Trophoblast cell (in vitro differentiated cells and primary cell): ENCODE measurements at regions not wholly inside any gene's neighbourhood (a gene's known extent, or its start where the extent isn't known, plus 50 kb on each side); places are given as distances from the start of the nearest gene placed in this dataset.

Experiments
- DNase-seq, 2 donors: peaks; one replicate each; pipeline ENCODE4 v3.0.0-alpha.2; 2016
- H2AFZ ChIP-seq: 2 replicates; pipeline ENCODE4 v1.6.1; 2013; ENCODE audit warnings: low read length, moderate library complexity, mild to moderate bottlenecking; ENCODE audit not compliant: insufficient read depth, poor library complexity
- H2AK5ac ChIP-seq: 2 replicates; pipeline ENCODE4 v1.6.1; 2013; ENCODE audit warnings: mild to moderate bottlenecking, low read length
- H2BK120ac ChIP-seq: 2 replicates; pipeline ENCODE4 v1.6.1; 2013; ENCODE audit warnings: low read length, mild to moderate bottlenecking, moderate library complexity; ENCODE audit not compliant: insufficient read depth, poor library complexity
- H2BK12ac ChIP-seq: 2 replicates; pipeline ENCODE4 v1.6.1; 2013; ENCODE audit warnings: mild to moderate bottlenecking, low read length, moderate library complexity
- H2BK5ac ChIP-seq: 2 replicates; pipeline ENCODE4 v1.6.1; 2013; ENCODE audit warnings: low read length, low read depth, moderate library complexity, mild to moderate bottlenecking; ENCODE audit not compliant: poor library complexity
- H3K14ac ChIP-seq: 2 replicates; pipeline ENCODE4 v1.6.1; 2013; ENCODE audit warnings: mild to moderate bottlenecking, low read length
- H3K18ac ChIP-seq: 2 replicates; pipeline ENCODE4 v1.6.1; 2013; ENCODE audit warnings: mild to moderate bottlenecking, low read length
- H3K23ac ChIP-seq: 2 replicates; pipeline ENCODE4 v1.6.1; 2013; ENCODE audit warnings: low read length
- H3K27ac ChIP-seq: 2 replicates; pipeline ENCODE4 v1.5.1; 2013; ENCODE audit warnings: low read depth, mild to moderate bottlenecking, inconsistent platforms, low read length, moderate library complexity
- H3K27me3 ChIP-seq: 2 replicates; pipeline ENCODE4 v1.6.1; 2013; ENCODE audit warnings: inconsistent platforms, mild to moderate bottlenecking, low read length, moderate library complexity; ENCODE audit not compliant: insufficient read depth
- H3K36me3 ChIP-seq, 2 experiments: 1 replicate in 1 of 2; 2 replicates in 1 of 2; pipeline ENCODE4 v1.6.1; 2013; ENCODE audit warnings: low read length in 2 of 2, mild to moderate bottlenecking in 2 of 2, moderate library complexity in 1 of 2; ENCODE audit not compliant: insufficient read depth in 2 of 2, control insufficient read depth in 1 of 2
- H3K4ac ChIP-seq: 2 replicates; pipeline ENCODE4 v1.6.1; 2013; ENCODE audit warnings: low read depth, mild to moderate bottlenecking, low read length, moderate library complexity
- H3K4me1 ChIP-seq, 2 experiments: 1 replicate in 1 of 2; 2 replicates in 1 of 2; pipeline ENCODE4 v1.6.1; 2013; ENCODE audit warnings: low read length in 2 of 2, mild to moderate bottlenecking in 2 of 2, moderate library complexity in 1 of 2; ENCODE audit not compliant: insufficient read depth in 2 of 2, control insufficient read depth in 1 of 2
- H3K4me2 ChIP-seq: 2 replicates; pipeline ENCODE4 v1.6.1; 2013; ENCODE audit warnings: inconsistent platforms, mild to moderate bottlenecking, low read length, moderate library complexity
- H3K4me3 ChIP-seq: 2 replicates; pipeline ENCODE4 v1.5.1; 2013; ENCODE audit warnings: mild to moderate bottlenecking, low read depth, low read length, inconsistent platforms
- H3K79me1 ChIP-seq: one replicate; pipeline ENCODE4 v1.6.1; 2013; ENCODE audit warnings: low read length
- H3K79me2 ChIP-seq: 2 replicates; pipeline ENCODE4 v1.6.1; 2013; ENCODE audit warnings: low read length, mild to moderate bottlenecking; ENCODE audit not compliant: control insufficient read depth, insufficient read depth, poor library complexity
- H3K9ac ChIP-seq: 2 replicates; pipeline ENCODE4 v1.6.1; 2013; ENCODE audit warnings: mild to moderate bottlenecking, low read length
- H3K9me3 ChIP-seq: 2 replicates; pipeline ENCODE4 v1.6.1; 2013; ENCODE audit warnings: low read depth, mild to moderate bottlenecking, control low read depth, inconsistent platforms, low read length; ENCODE audit not compliant: insufficient read depth
- H4K12ac ChIP-seq: 2 replicates; pipeline ENCODE4 v1.6.1; 2013; ENCODE audit warnings: low read depth, mild to moderate bottlenecking, low read length, moderate library complexity
- H4K8ac ChIP-seq: 2 replicates; pipeline ENCODE4 v1.6.1; 2013; ENCODE audit warnings: low read depth, mild to moderate bottlenecking, low read length, moderate library complexity
- H4K91ac ChIP-seq: one replicate; pipeline ENCODE4 v1.6.1; 2013; ENCODE audit warnings: low read depth, mild to moderate bottlenecking, low read length, moderate library complexity
- WGBS: extraction: QIAGEN DNeasy Blood & Tissue Kit; methylation state at CpG from one replicate; pipeline ENCODE4 v1.1.7; 2013; ENCODE audit warnings: missing lambda C conversion rate; ENCODE audit not compliant: insufficient read length, insufficient coverage; ENCODE audit errors: extremely low coverage; 5-methylcytosine and 5-hydroxymethylcytosine counted together

GRCh38 chr7:117963264-117964197 lies 90.3 kb upstream of the CTTNBP2 start:
- Histone ChIP-seq H3K4me2 (no peak overlapping the region), H2BK5ac (no peak overlapping the region), H3K79me2 (no peaks in the 10 kb centered on the region), H4K12ac (no peak overlapping the region), H4K91ac (no peak overlapping the region), H3K18ac (no peak overlapping the region), H3K79me1 (no peaks in the 10 kb centered on the region), H3K9me3 (no peaks in the 10 kb centered on the region), H2AK5ac (no peak overlapping the region), H3K14ac (no peak overlapping the region), H2BK12ac (no peak overlapping the region), H3K4ac (no peak overlapping the region), H3K27ac (no peak overlapping the region), H2BK120ac (no peak overlapping the region), H3K4me3 (no peak overlapping the region), H4K8ac (no peak overlapping the region), H3K4me1 (no peaks in the 10 kb centered on the region), H3K27me3 (no peaks in the 10 kb centered on the region), H3K9ac (no peak overlapping the region), H3K23ac (no peak overlapping the region), H3K36me3 (no peaks in the 10 kb centered on the region), H2AFZ (no peak overlapping the region)
- DNase-seq, result no peak
- no CpG with 5 or more reads among the region's 2 CpGs for WGBS

- Histone ChIP-seq H3K27me3 (no peaks in the 10 kb centered on the region), H3K23ac (no peak overlapping the region), H2AK5ac (no peak overlapping the region), H4K12ac (no peak overlapping the region), H3K79me2 (no peaks in the 10 kb centered on the region), H3K14ac (no peak overlapping the region), H2BK12ac (no peak overlapping the region), H3K9me3 (no peaks in the 10 kb centered on the region), H3K4me3 (no peak overlapping the region), H3K27ac (no peak overlapping the region), H3K36me3 (no peaks in the 10 kb centered on the region), H2BK120ac (no peak overlapping the region), H2AFZ (no peak overlapping the region), H4K8ac (no peak overlapping the region), H3K4me2 (no peak overlapping the region), H3K9ac (no peak overlapping the region), H3K79me1 (no peaks in the 10 kb centered on the region), H3K4me1 (no peaks in the 10 kb centered on the region), H2BK5ac (no peak overlapping the region), H3K18ac (no peak overlapping the region), H4K91ac (no peak overlapping the region), H3K4ac (no peak overlapping the region)
- no CpG with 5 or more reads among the region's 2 CpGs for WGBS
- no peak for DNase-seq
Observed at GRCh38 chr7:117970801-117971200, 97.6 kb upstream of the CTTNBP2 start.

GRCh38 chr7:117971556-117972244 lies 98.5 kb upstream of the CTTNBP2 start:
- Histone ChIP-seq H3K14ac (no peak overlapping the region), H3K18ac (no peak overlapping the region), H3K79me2 (no peaks in the 10 kb centered on the region), H2BK5ac (no peak overlapping the region), H4K8ac (no peak overlapping the region), H2BK120ac (no peak overlapping the region), H3K4ac (no peak overlapping the region), H3K4me3 (no peak overlapping the region), H3K4me1 (no peaks in the 10 kb centered on the region), H2AK5ac (no peak overlapping the region), H3K9me3 (no peaks in the 10 kb centered on the region), H3K4me2 (no peak overlapping the region), H3K79me1 (no peaks in the 10 kb centered on the region), H3K36me3 (no peaks in the 10 kb centered on the region), H3K9ac (no peak overlapping the region), H4K12ac (no peak overlapping the region), H3K27me3 (no peaks in the 10 kb centered on the region), H3K23ac (no peak overlapping the region), H3K27ac (no peak overlapping the region), H2BK12ac (no peak overlapping the region), H4K91ac (no peak overlapping the region), H2AFZ (no peak overlapping the region)
- WGBS, result no CpG with 5 or more reads among the region's 11 CpGs
- DNase-seq, result no peak

GRCh38 chr7:117972606-117973005 lies 99.4 kb upstream of the CTTNBP2 start:
- Histone ChIP-seq H3K9ac (no peak overlapping the region), H3K4me3 (no peak overlapping the region), H3K79me1 (no peaks in the 10 kb centered on the region), H3K27ac (no peak overlapping the region), H3K4me1 (no peaks in the 10 kb centered on the region), H4K8ac (no peak overlapping the region), H3K18ac (no peak overlapping the region), H2BK12ac (peak overlapping the region; percentile 15), H4K91ac (no peak overlapping the region), H3K4me2 (no peak overlapping the region), H3K79me2 (no peaks in the 10 kb centered on the region), H2AFZ (no peak overlapping the region), H3K4ac (no peak overlapping the region), H2BK120ac (no peak overlapping the region), H2BK5ac (no peak overlapping the region), H3K23ac (no peak overlapping the region), H2AK5ac (no peak overlapping the region), H3K36me3 (no peaks in the 10 kb centered on the region), H4K12ac (no peak overlapping the region), H3K27me3 (no peaks in the 10 kb centered on the region), H3K9me3 (no peaks in the 10 kb centered on the region), H3K14ac (no peak overlapping the region)
- DNase-seq, result no peak
- WGBS, result no CpG with 5 or more reads among the region's 4 CpGs
